Upper lobe of left lung (tissue), 4 donors: ENCODE measurements at regions not wholly inside any gene's neighbourhood (a gene's known extent, or its start where the extent isn't known, plus 50 kb on each side); places are given as distances from the start of the nearest gene placed in this dataset.

Experiments
- POLR2A ChIP-seq, 4 donors: fragments of 450-650 bp; IDR thresholded peaks; one replicate each; pipeline ENCODE4 v1.5.1; 2016 to 2017; ENCODE audit warnings: antibody characterized with exemption in 4 of 4, mild to moderate bottlenecking in 2 of 4
- POLR2AphosphoS5 ChIP-seq, 2 donors: sonication (generic); formaldehyde crosslinking; IDR thresholded peaks; one replicate each; pipeline ENCODE4 v1.5.1; 2017; ENCODE audit warnings: antibody characterized with exemption in 2 of 2
- TF ChIP-seq, protein P1 (sequence below), 6 experiments: fragments of 450-650 bp in 4 of 6; fragments of 200-600 bp in 2 of 6; sonication (generic) in 2 of 6; IDR thresholded peaks; one replicate each; pipeline ENCODE4 v1.5.1; 2016 to 2019; ENCODE audit warnings: antibody characterized with exemption in 6 of 6

DNA sequence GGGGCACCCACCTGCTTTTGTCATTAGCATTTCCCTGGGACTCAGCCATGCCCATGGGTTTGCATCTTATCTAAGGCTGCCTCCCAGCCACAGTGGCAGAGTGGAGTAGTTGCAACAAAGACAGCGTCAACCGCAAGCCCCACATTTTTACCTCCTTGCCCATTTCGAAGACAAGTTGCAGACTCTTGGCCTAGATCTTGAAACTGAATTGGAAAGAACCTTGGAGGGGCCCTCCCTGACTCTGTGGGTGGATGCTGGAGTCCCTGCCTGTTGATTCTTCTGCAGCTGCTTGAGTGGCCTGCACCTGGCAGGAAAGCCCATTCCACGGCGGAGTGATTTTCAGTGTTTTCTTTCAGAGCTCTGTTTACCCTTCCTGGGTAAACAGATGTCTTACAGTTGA is 309.0 kb downstream of the VRK1 start:
- TF ChIP-seq, protein P1, sequence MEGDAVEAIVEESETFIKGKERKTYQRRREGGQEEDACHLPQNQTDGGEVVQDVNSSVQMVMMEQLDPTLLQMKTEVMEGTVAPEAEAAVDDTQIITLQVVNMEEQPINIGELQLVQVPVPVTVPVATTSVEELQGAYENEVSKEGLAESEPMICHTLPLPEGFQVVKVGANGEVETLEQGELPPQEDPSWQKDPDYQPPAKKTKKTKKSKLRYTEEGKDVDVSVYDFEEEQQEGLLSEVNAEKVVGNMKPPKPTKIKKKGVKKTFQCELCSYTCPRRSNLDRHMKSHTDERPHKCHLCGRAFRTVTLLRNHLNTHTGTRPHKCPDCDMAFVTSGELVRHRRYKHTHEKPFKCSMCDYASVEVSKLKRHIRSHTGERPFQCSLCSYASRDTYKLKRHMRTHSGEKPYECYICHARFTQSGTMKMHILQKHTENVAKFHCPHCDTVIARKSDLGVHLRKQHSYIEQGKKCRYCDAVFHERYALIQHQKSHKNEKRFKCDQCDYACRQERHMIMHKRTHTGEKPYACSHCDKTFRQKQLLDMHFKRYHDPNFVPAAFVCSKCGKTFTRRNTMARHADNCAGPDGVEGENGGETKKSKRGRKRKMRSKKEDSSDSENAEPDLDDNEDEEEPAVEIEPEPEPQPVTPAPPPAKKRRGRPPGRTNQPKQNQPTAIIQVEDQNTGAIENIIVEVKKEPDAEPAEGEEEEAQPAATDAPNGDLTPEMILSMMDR (IDR thresholded peaks at IDR 0.05), result no peak
- TF ChIP-seq POLR2A (IDR thresholded peaks at IDR 0.05), result no peak
- no peak for TF ChIP-seq POLR2AphosphoS5 (IDR thresholded peaks at IDR 0.05)
